ENCODE measurements at regions not wholly inside any gene's neighbourhood (a gene's known extent, or its start where the extent isn't known, plus 50 kb on each side); places are given as distances from the start of the nearest gene placed in this dataset.

- no peak for TF ChIP-seq EZH2 (IDR thresholded peaks at IDR 0.05)
- TF ChIP-seq, protein P1, sequence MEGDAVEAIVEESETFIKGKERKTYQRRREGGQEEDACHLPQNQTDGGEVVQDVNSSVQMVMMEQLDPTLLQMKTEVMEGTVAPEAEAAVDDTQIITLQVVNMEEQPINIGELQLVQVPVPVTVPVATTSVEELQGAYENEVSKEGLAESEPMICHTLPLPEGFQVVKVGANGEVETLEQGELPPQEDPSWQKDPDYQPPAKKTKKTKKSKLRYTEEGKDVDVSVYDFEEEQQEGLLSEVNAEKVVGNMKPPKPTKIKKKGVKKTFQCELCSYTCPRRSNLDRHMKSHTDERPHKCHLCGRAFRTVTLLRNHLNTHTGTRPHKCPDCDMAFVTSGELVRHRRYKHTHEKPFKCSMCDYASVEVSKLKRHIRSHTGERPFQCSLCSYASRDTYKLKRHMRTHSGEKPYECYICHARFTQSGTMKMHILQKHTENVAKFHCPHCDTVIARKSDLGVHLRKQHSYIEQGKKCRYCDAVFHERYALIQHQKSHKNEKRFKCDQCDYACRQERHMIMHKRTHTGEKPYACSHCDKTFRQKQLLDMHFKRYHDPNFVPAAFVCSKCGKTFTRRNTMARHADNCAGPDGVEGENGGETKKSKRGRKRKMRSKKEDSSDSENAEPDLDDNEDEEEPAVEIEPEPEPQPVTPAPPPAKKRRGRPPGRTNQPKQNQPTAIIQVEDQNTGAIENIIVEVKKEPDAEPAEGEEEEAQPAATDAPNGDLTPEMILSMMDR (IDR thresholded peaks at IDR 0.05): peak; percentile 5
- TF ChIP-seq EZH2phosphoT487 (IDR thresholded peaks at IDR 0.05): no peak
Observed at GRCh38 chr6:139895205-139895793, 520.9 kb upstream of the CITED2 start.
